SK-N-SH treated with all-trans-retinoic acid at 6 μM for 48 hours (cell line): ENCODE measurements at regions not wholly inside any gene's neighbourhood (a gene's known extent, or its start where the extent isn't known, plus 50 kb on each side); places are given as distances from the start of the nearest gene placed in this dataset.

ENCODE experiments used
- ATAC-seq: fragments of 200-7000 bp; cut with Tn5 transposase; 3 replicates; pipeline ENCODE4 v1.9.1; 2020; ENCODE audit warnings: mild to moderate bottlenecking, moderate library complexity
- ARNTL ChIP-seq: fragments of 450-650 bp; formaldehyde crosslinking; IDR thresholded peaks from 2 replicates; pipeline ENCODE4 v1.5.0; 2020; ENCODE audit warnings: low read depth, mild to moderate bottlenecking, moderate library complexity, borderline replicate concordance
- BACH2 ChIP-seq: fragments of 250-450 bp; sonication (Bioruptor Pico); IDR thresholded peaks from 2 replicates; pipeline ENCODE4 v1.9.0; 2021; ENCODE audit warnings: mild to moderate bottlenecking, borderline replicate concordance
- CREB5 ChIP-seq: fragments of 250-450 bp; sonication (Bioruptor Pico); IDR thresholded peaks from 2 replicates; pipeline ENCODE4 v1.5.1; 2020; ENCODE audit warnings: low read depth, mild to moderate bottlenecking, moderate library complexity
- CSDC2 ChIP-seq: fragments of 250-450 bp; sonication (Bioruptor Pico); IDR thresholded peaks from 2 replicates; pipeline ENCODE4 v1.5.0; 2020; ENCODE audit warnings: mild to moderate bottlenecking, moderate library complexity
- CSRNP3 ChIP-seq: fragments of 250-450 bp; sonication (Bioruptor Pico); IDR thresholded peaks from 2 replicates; pipeline ENCODE4 v1.5.1; 2021; ENCODE audit warnings: mild to moderate bottlenecking, moderate library complexity
- GLIS3 ChIP-seq: fragments of 250-450 bp; sonication (Bioruptor Pico); IDR thresholded peaks from 2 replicates; pipeline ENCODE4 v1.5.0; 2020; ENCODE audit warnings: mild to moderate bottlenecking, moderate library complexity
- ISL1 ChIP-seq: fragments of 250-450 bp; sonication (Bioruptor Pico); IDR thresholded peaks from 2 replicates; pipeline ENCODE4 v2.1.2; 2022; ENCODE audit warnings: mild to moderate bottlenecking, moderate library complexity
- OSR1 ChIP-seq: fragments of 250-450 bp; sonication (Bioruptor Pico); IDR thresholded peaks from 2 replicates; pipeline ENCODE4 v1.8.0; 2022; ENCODE audit warnings: moderate library complexity, mild to moderate bottlenecking, inconsistent platforms
- PATZ1 ChIP-seq: fragments of 250-450 bp; sonication (Bioruptor Pico); IDR thresholded peaks from 2 replicates; pipeline ENCODE4 v1.8.0; 2020; ENCODE audit warnings: mild to moderate bottlenecking, moderate library complexity, borderline replicate concordance
- POU6F1 ChIP-seq: fragments of 250-450 bp; sonication (Bioruptor Pico); IDR thresholded peaks from 2 replicates; pipeline ENCODE4 v1.8.0; 2021; ENCODE audit warnings: low read depth, mild to moderate bottlenecking, moderate library complexity, borderline replicate concordance
- PPARA ChIP-seq: fragments of 250-450 bp; sonication (Bioruptor Pico); IDR thresholded peaks from 2 replicates; pipeline ENCODE4 v1.5.0; 2020; ENCODE audit warnings: mild to moderate bottlenecking, borderline replicate concordance
- RARB ChIP-seq: fragments of 250-450 bp; sonication (Bioruptor Pico); IDR thresholded peaks from 2 replicates; pipeline ENCODE4 v1.8.0; 2021; ENCODE audit warnings: mild to moderate bottlenecking, moderate library complexity
- SNAI2 ChIP-seq: fragments of 250-450 bp; sonication (Bioruptor Pico); IDR thresholded peaks from 2 replicates; pipeline ENCODE4 v1.5.0; 2020; ENCODE audit warnings: mild to moderate bottlenecking, moderate library complexity
- TCF4 ChIP-seq: fragments of 250-450 bp; sonication (Bioruptor Pico); IDR thresholded peaks from 2 replicates; pipeline ENCODE4 v1.8.0; 2021; ENCODE audit warnings: mild to moderate bottlenecking, moderate library complexity, borderline replicate concordance
- TOX ChIP-seq: fragments of 250-450 bp; sonication (Bioruptor Pico); IDR thresholded peaks from 2 replicates; pipeline ENCODE4 v1.8.0; 2021; ENCODE audit warnings: mild to moderate bottlenecking, moderate library complexity, borderline replicate concordance
- ZC3H10 ChIP-seq: fragments of 250-450 bp; sonication (Bioruptor Pico); IDR thresholded peaks from 2 replicates; pipeline ENCODE4 v1.5.1; 2021; ENCODE audit warnings: mild to moderate bottlenecking, moderate library complexity
- ZFP3 ChIP-seq: fragments of 250-450 bp; sonication (Bioruptor Pico); IDR thresholded peaks from 2 replicates; pipeline ENCODE4 v1.5.0; 2020; ENCODE audit warnings: mild to moderate bottlenecking, moderate library complexity
- ZNF565 ChIP-seq: fragments of 450-650 bp; formaldehyde crosslinking; conservative IDR thresholded peaks from 2 replicates; pipeline ENCODE4 v1.5.0; 2020; ENCODE audit warnings: low read depth, mild to moderate bottlenecking, moderate library complexity
- ZNF70 ChIP-seq: fragments of 450-650 bp; formaldehyde crosslinking; IDR thresholded peaks from 2 replicates; pipeline ENCODE4 v1.5.0; 2020; ENCODE audit warnings: mild to moderate bottlenecking, moderate library complexity
- ZNF8 ChIP-seq: fragments of 450-650 bp; formaldehyde crosslinking; IDR thresholded peaks from 2 replicates; pipeline ENCODE4 v1.5.0; 2020; ENCODE audit warnings: mild to moderate bottlenecking, moderate library complexity
- TF ChIP-seq, protein P1 (sequence below): fragments of 250-450 bp; sonication (Bioruptor Pico); IDR thresholded peaks from 2 replicates; pipeline ENCODE4 v1.5.0; 2020; ENCODE audit warnings: mild to moderate bottlenecking, moderate library complexity

GRCh38 chr6:125584468-125584939 lies 164.9 kb upstream of the HEY2 start (continued):
- no peak for TF ChIP-seq ZC3H10 (CRISPR knock-in tag)

GRCh38 chr6:125585470-125585869 lies 164.0 kb upstream of the HEY2 start:
- TF ChIP-seq ZC3H10 (CRISPR knock-in tag) (no peak), PATZ1 (CRISPR knock-in tag) (no peak), BACH2 (CRISPR knock-in tag) (no peak), ZNF70 (CRISPR knock-in tag) (no peak), POU6F1 (no peak), ISL1 (CRISPR knock-in tag) (no peak), GLIS3 (CRISPR knock-in tag) (no peak), RARB (CRISPR knock-in tag) (no peak), PPARA (CRISPR knock-in tag) (no peak), ARNTL (CRISPR knock-in tag) (no peak)
- TF ChIP-seq, protein P1, sequence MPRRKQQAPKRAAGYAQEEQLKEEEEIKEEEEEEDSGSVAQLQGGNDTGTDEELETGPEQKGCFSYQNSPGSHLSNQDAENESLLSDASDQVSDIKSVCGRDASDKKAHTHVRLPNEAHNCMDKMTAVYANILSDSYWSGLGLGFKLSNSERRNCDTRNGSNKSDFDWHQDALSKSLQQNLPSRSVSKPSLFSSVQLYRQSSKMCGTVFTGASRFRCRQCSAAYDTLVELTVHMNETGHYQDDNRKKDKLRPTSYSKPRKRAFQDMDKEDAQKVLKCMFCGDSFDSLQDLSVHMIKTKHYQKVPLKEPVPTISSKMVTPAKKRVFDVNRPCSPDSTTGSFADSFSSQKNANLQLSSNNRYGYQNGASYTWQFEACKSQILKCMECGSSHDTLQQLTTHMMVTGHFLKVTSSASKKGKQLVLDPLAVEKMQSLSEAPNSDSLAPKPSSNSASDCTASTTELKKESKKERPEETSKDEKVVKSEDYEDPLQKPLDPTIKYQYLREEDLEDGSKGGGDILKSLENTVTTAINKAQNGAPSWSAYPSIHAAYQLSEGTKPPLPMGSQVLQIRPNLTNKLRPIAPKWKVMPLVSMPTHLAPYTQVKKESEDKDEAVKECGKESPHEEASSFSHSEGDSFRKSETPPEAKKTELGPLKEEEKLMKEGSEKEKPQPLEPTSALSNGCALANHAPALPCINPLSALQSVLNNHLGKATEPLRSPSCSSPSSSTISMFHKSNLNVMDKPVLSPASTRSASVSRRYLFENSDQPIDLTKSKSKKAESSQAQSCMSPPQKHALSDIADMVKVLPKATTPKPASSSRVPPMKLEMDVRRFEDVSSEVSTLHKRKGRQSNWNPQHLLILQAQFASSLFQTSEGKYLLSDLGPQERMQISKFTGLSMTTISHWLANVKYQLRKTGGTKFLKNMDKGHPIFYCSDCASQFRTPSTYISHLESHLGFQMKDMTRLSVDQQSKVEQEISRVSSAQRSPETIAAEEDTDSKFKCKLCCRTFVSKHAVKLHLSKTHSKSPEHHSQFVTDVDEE (CRISPR knock-in tag), result no peak
- ATAC-seq, result no peak

- no peak for ATAC-seq
- TF ChIP-seq BACH2 (CRISPR knock-in tag) (no peak), POU6F1 (no peak), CSDC2 (no peak), CSRNP3 (no peak), PATZ1 (CRISPR knock-in tag) (no peak), ZNF565 (CRISPR knock-in tag) (no peak), PPARA (CRISPR knock-in tag) (no peak), GLIS3 (CRISPR knock-in tag) (no peak), ZNF8 (CRISPR knock-in tag) (no peak), ZFP3 (CRISPR knock-in tag) (no peak), ZC3H10 (CRISPR knock-in tag) (no peak), TCF4 (CRISPR knock-in tag) (no peak), ZNF70 (CRISPR knock-in tag) (no peak), SNAI2 (CRISPR knock-in tag) (no peak), TOX (CRISPR knock-in tag) (no peak), ARNTL (CRISPR knock-in tag) (no peak), OSR1 (CRISPR knock-in tag) (no peak), CREB5 (CRISPR knock-in tag) (no peak)
- TF ChIP-seq, protein P1 (CRISPR knock-in tag), result no peak
These were observed 163.4 kb upstream of the HEY2 start for GRCh38 chr6:125586074-125586473.
